Prostate gland (tissue), 2 donors: ENCODE measurements at regions not wholly inside any gene's neighbourhood (a gene's known extent, or its start where the extent isn't known, plus 50 kb on each side); places are given as distances from the start of the nearest gene placed in this dataset.
"Not testable (repeated sequence)": the region's sequence is repeated elsewhere in the genome, so short reads cannot be mapped to it uniquely, and the experiment has no call there.

Experiments
- DNase-seq: peaks from one replicate; pipeline ENCODE4 v3.0.0-alpha.2; 2019; ENCODE audit warnings: low spot score
- H3K27ac ChIP-seq, 2 donors: fragments of 200-600 bp; sonication (generic); 2 replicates each; pipeline ENCODE4 v1.5.1; 2017 to 2019
- H3K27me3 ChIP-seq: fragments of 200-600 bp; sonication (generic); replicated peaks from 2 replicates; pipeline ENCODE4 v1.5.1; 2019; ENCODE audit not compliant: insufficient read depth
- H3K36me3 ChIP-seq, 2 donors: fragments of 200-600 bp; sonication (generic); 1 replicate in 1 of 2; 2 replicates in 1 of 2; pipeline versions ENCODE4 v1.5.1 to v1.8.1; 2017 to 2019
- H3K4me1 ChIP-seq: fragments of 200-600 bp; sonication (generic); replicated peaks from 2 replicates; pipeline ENCODE4 v1.5.1; 2019
- H3K4me3 ChIP-seq, 2 donors: fragments of 200-600 bp; sonication (generic); 2 replicates each; pipeline ENCODE4 v1.5.1; 2017 to 2019
- H3K9me3 ChIP-seq: fragments of 200-600 bp; sonication (generic); 2 replicates; pipeline ENCODE4 v1.5.1; 2017
- POLR2A ChIP-seq: fragments of 450-650 bp; IDR thresholded peaks from one replicate; pipeline ENCODE4 v1.6.1; 2016; ENCODE audit warnings: antibody characterized with exemption, mild to moderate bottlenecking
- POLR2AphosphoS5 ChIP-seq: sonication (generic); formaldehyde crosslinking; IDR thresholded peaks from one replicate; pipeline ENCODE4 v1.6.1; 2017; ENCODE audit warnings: antibody characterized with exemption
- WGBS: methylation state at CpG from one replicate; pipeline ENCODE4 v1.1.5; 2018; 5-methylcytosine and 5-hydroxymethylcytosine counted together
- intact Hi-C: fragments of 100-400 bp; cut with DNase I; formaldehyde crosslinking; loops from one replicate; pipeline ENCODE4 v1.14.2; 2022
- TF ChIP-seq, protein P1 (sequence below), 4 experiments: fragments of 200-600 bp in 2 of 4; fragments of 450-650 bp in 2 of 4; sonication (generic) in 2 of 4; IDR thresholded peaks; 1 replicate in 3 of 4; 2 replicates in 1 of 4; pipeline ENCODE4 v1.5.1; 2016 to 2019; ENCODE audit warnings: antibody characterized with exemption in 4 of 4, mild to moderate bottlenecking in 2 of 4, moderate library complexity in 2 of 4

DNA sequence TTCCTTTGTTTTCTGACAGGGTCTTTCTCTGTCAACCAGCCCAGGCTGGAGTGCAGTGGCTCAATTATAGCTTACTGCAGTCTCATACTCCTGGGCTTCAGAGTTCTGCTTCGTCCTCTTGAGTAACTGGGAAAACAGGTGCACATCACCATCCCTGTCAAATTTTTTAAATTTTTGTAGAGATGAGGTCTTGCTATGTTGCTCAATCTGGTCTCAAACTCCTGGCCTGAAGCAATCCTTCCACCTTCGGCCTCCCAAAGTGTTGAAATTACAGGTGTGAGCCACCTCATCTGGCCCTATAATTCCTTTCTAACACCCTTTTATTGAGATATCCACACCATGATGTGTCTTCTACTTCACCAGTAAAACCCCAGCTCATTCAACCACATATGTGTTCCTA, 341.6 kb upstream of the PCSK5 start:
- DNase-seq = no peak
- Histone ChIP-seq H3K27ac (no peak overlapping the region), H3K4me1 (no peaks in the 10 kb centered on the region), H3K4me3 (no peak overlapping the region), H3K9me3 (no peaks in the 10 kb centered on the region), H3K36me3 (no peaks in the 10 kb centered on the region), H3K27me3 (no peaks in the 10 kb centered on the region)
- intact Hi-C loops = no loop called here
- 94% methylated on average over 2 of the region's 2 CpGs for WGBS
- TF ChIP-seq POLR2A (no peak), POLR2AphosphoS5 (no peak)
- TF ChIP-seq, protein P1, sequence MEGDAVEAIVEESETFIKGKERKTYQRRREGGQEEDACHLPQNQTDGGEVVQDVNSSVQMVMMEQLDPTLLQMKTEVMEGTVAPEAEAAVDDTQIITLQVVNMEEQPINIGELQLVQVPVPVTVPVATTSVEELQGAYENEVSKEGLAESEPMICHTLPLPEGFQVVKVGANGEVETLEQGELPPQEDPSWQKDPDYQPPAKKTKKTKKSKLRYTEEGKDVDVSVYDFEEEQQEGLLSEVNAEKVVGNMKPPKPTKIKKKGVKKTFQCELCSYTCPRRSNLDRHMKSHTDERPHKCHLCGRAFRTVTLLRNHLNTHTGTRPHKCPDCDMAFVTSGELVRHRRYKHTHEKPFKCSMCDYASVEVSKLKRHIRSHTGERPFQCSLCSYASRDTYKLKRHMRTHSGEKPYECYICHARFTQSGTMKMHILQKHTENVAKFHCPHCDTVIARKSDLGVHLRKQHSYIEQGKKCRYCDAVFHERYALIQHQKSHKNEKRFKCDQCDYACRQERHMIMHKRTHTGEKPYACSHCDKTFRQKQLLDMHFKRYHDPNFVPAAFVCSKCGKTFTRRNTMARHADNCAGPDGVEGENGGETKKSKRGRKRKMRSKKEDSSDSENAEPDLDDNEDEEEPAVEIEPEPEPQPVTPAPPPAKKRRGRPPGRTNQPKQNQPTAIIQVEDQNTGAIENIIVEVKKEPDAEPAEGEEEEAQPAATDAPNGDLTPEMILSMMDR (IDR thresholded peaks at IDR 0.05) = no peak

DNA sequence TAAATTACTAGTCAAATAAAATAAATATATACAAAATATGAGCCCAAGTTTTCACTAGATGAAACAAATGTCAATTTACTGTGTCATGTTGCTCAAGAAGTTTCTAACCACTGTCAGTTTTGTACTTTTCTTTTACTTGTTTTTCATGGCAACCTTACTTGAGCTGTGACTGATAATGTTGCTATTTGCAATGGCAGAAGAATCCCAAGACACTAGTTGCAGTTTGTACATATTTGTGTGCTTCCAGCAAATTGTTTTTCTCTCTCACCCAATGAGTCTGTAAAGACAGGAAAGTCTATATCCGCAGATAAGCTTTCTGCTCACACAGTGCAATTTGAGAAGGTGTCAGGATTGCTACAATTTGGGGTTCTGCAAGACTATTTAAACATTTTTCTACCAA, 338.6 kb upstream of the PCSK5 start:
- no peaks in the 10 kb centered on the region for H3K9me3 ChIP-seq
- DNase-seq = no peak
- no peak overlapping the region for H3K27ac ChIP-seq
- H3K27me3 ChIP-seq = no peaks in the 10 kb centered on the region
- TF ChIP-seq POLR2A (no peak), POLR2AphosphoS5 (no peak)
- TF ChIP-seq, protein P1 (IDR thresholded peaks at IDR 0.05) = no peak
- no peaks in the 10 kb centered on the region for H3K4me1 ChIP-seq
- no peak overlapping the region for H3K4me3 ChIP-seq
- WGBS = 63% methylated on average over 1 of the region's 1 CpG
- intact Hi-C loops = no loop called here
- no peaks in the 10 kb centered on the region for H3K36me3 ChIP-seq

- H3K27ac ChIP-seq = no peak overlapping the region
- H3K27me3 ChIP-seq = no peaks in the 10 kb centered on the region
- DNase-seq = no peak
- H3K4me1 ChIP-seq = no peaks in the 10 kb centered on the region
- intact Hi-C loops = no loop called here
- H3K4me3 ChIP-seq = no peak overlapping the region
- no peaks in the 10 kb centered on the region for H3K36me3 ChIP-seq
- H3K9me3 ChIP-seq = no peaks in the 10 kb centered on the region
- TF ChIP-seq POLR2AphosphoS5 (no peak), POLR2A (no peak)
- TF ChIP-seq, protein P1 (IDR thresholded peaks at IDR 0.05) = no peak
These were observed 337.5 kb upstream of the PCSK5 start for GRCh38 chr9:75552941-75553340.

DNA sequence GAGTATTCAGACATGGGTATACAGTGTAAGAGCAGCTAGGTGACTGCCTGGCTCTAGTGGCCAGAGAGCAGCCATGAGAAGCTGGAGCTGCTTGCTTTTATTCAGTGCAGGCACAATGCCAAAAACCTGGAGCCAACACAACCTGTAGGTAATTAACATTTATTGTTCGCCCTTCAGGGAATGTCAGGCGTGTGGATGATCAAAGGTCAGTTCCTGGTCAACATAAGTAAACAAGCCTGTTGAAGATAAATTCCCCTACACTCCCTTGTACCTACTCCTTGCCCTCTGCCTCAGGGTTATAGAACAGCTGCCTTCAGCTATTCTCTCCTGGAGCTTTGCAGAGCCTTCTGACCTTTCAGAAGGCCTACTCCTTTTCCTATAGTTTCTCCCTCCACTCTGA, 323.7 kb upstream of the PCSK5 start:
- WGBS = 36% methylated on average over 2 of the region's 2 CpGs
- H3K36me3 ChIP-seq, H3K4me3 ChIP-seq, H3K27me3 ChIP-seq, DNase-seq, H3K4me1 ChIP-seq, H3K27ac ChIP-seq, H3K9me3 ChIP-seq, intact Hi-C loops: not testable (repeated sequence)

DNA sequence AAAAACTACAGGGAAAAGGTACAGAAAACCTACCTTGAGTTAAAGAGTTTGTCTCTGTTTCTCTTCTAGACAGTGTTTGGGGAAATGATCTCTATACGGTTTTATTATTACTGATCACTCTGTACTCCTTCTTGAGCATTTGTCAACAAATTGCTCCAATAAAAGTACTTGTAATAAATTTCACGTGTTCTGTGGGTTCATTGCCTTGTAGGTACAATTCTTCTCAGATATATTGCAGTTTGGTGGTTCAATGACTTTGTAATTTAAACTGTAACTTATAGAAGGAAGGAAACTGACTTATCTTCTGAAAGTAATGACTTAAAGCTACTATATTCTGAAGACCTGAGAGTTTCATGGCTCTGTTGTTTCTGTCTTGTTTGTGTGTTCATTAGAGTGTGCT, 319.9 kb upstream of the PCSK5 start:
- H3K9me3 ChIP-seq = no peaks in the 10 kb centered on the region
- H3K27ac ChIP-seq = no peak overlapping the region
- DNase-seq = no peak
- no peaks in the 10 kb centered on the region for H3K27me3 ChIP-seq
- no peak overlapping the region for H3K4me3 ChIP-seq
- WGBS = 21% methylated on average over 2 of the region's 2 CpGs
- H3K4me1 ChIP-seq = no peaks in the 10 kb centered on the region
- intact Hi-C loops = no loop called here
- TF ChIP-seq, protein P1 (IDR thresholded peaks at IDR 0.05) = no peak
- TF ChIP-seq POLR2AphosphoS5 = no peak
- TF ChIP-seq POLR2A = no peak
- no peaks in the 10 kb centered on the region for H3K36me3 ChIP-seq
